ENCODE measurements at regions not wholly inside any gene's neighbourhood (a gene's known extent, or its start where the extent isn't known, plus 50 kb on each side); places are given as distances from the start of the nearest gene placed in this dataset.

- DNase-seq: no peak
- intact Hi-C loops (cut with DNase I): no loop called here
- Histone ChIP-seq H3K27me3 (no peaks in the 10 kb centered on the region), H3K27ac (peak overlapping the region in 1 of 10 donors; percentile 41), H3K4me1 (peaks cover 0 to 19% (median 6%) of the 10 kb centered on the region in 9 donors), H3K36me3 (no peaks in the 10 kb centered on the region), H3K4me3 (no peak overlapping the region), H3K9me3 (no peaks in the 10 kb centered on the region)
- 63 to 66% methylated on average over 6 of the region's 6 CpGs for WGBS, 2 donors
- peak in 7 of 8 donors; percentile 46 to 95 (median 57) for ATAC-seq
- TF ChIP-seq, protein P1, sequence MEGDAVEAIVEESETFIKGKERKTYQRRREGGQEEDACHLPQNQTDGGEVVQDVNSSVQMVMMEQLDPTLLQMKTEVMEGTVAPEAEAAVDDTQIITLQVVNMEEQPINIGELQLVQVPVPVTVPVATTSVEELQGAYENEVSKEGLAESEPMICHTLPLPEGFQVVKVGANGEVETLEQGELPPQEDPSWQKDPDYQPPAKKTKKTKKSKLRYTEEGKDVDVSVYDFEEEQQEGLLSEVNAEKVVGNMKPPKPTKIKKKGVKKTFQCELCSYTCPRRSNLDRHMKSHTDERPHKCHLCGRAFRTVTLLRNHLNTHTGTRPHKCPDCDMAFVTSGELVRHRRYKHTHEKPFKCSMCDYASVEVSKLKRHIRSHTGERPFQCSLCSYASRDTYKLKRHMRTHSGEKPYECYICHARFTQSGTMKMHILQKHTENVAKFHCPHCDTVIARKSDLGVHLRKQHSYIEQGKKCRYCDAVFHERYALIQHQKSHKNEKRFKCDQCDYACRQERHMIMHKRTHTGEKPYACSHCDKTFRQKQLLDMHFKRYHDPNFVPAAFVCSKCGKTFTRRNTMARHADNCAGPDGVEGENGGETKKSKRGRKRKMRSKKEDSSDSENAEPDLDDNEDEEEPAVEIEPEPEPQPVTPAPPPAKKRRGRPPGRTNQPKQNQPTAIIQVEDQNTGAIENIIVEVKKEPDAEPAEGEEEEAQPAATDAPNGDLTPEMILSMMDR (IDR thresholded peaks at IDR 0.05): no peak
Observed at GRCh38 chr10:33412653-33413361, 78.3 kb upstream of the NRP1 start.

DNA sequence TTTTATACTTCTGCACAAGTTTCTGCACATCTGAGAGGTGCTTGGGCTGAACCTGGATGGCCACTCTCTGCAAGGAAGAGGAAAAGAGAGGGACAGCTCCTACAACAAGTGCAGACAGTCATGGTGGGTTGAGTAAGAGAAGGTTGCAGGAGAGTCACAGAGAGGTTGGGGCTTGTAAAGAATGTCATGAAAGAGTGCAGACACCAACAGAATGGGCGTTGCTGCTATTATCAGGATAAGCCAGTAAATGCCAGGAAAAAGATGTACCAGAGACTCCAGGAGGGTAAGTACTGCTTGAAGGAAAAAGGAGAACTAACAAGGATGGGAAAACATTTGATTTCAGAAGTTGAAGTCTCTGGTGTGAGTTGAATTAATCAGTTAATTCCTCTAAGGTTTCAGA is 77.8 kb upstream of the NRP1 start:
- ATAC-seq: peak in 1 of 8 donors; percentile 21
- peak overlapping the region in 1 of 10 donors; percentile 41 for H3K27ac ChIP-seq
- TF ChIP-seq, protein P1 (IDR thresholded peaks at IDR 0.05): no peak
- DNase-seq: no peak
- 80 to 86% methylated on average over 1 of the region's 1 CpG for WGBS, 2 donors
- H3K9me3 ChIP-seq: no peaks in the 10 kb centered on the region
- intact Hi-C loops (cut with DNase I): no loop called here
- H3K4me1 ChIP-seq: peaks cover 0 to 19% (median 6%) of the 10 kb centered on the region in 9 donors
- no peaks in the 10 kb centered on the region for H3K27me3 ChIP-seq
- no peak overlapping the region for H3K4me3 ChIP-seq
- no peaks in the 10 kb centered on the region for H3K36me3 ChIP-seq

DNA sequence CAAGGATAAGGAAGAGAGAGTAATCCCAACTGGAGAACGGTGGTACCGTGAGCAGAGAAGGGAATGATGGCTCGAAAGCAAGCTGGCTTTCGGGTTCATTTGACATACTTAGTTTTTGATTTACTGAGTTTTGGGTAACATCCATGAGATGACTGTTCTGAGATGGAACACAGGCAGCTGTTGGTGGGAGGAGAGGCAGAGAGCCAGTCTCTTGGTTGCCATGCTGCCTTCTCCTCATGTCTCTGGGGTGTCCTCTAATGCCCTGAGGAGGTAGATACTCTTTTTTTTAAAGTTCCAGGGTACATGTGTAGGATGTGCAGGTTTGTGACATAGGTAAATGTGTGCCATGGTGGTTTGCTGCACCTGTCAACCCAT is 76.4 kb upstream of the NRP1 start:
- Histone ChIP-seq H3K4me1 (peaks cover 0 to 19% (median 3%) of the 10 kb centered on the region in 9 donors), H3K27me3 (no peaks in the 10 kb centered on the region), H3K27ac (no peak overlapping the region), H3K4me3 (no peak overlapping the region), H3K36me3 (no peaks in the 10 kb centered on the region), H3K9me3 (no peaks in the 10 kb centered on the region)
- ATAC-seq (no peak), DNase-seq (no peak)
- 99 to 100% methylated on average over 4 of the region's 4 CpGs for WGBS, 2 donors
- TF ChIP-seq, protein P1 (IDR thresholded peaks at IDR 0.05): no peak
- intact Hi-C loops (cut with DNase I): no loop called here

- 94 to 97% methylated on average over 10 of the region's 10 CpGs for WGBS, 2 donors
- peaks cover 0 to 19% (median 3%) of the 10 kb centered on the region in 9 donors for H3K4me1 ChIP-seq
- no peak overlapping the region for H3K27ac ChIP-seq
- TF ChIP-seq, protein P1 (IDR thresholded peaks at IDR 0.05): no peak
- DNase-seq: no peak
- ATAC-seq: no peak
- H3K36me3 ChIP-seq: no peaks in the 10 kb centered on the region
- intact Hi-C loops (cut with DNase I): no loop called here
- no peak overlapping the region for H3K4me3 ChIP-seq
- H3K27me3 ChIP-seq: no peaks in the 10 kb centered on the region
- no peaks in the 10 kb centered on the region for H3K9me3 ChIP-seq
Observed at GRCh38 chr10:33410096-33410859, 75.8 kb upstream of the NRP1 start.
